Limb (tissue), 2 donors: ENCODE measurements at regions not wholly inside any gene's neighbourhood (a gene's known extent, or its start where the extent isn't known, plus 50 kb on each side); places are given as distances from the start of the nearest gene placed in this dataset.

ENCODE experiments used
- DNase-seq, 2 donors: peaks; one replicate each; pipeline ENCODE4 v3.0.0-alpha.2; 2016; ENCODE audit errors: extremely low spot score in 2 of 2

- no peak for DNase-seq
Observed at GRCh38 chr14:97382616-97383226, 585.5 kb downstream of the VRK1 start.

GRCh38 chr14:97385727-97386126 lies 588.5 kb downstream of the VRK1 start:
- DNase-seq, result no peak

GRCh38 chr14:97387252-97387874 lies 590.2 kb downstream of the VRK1 start:
- no peak for DNase-seq

- no peak for DNase-seq
Observed at GRCh38 chr14:97388408-97388807, 591.2 kb downstream of the VRK1 start.

GRCh38 chr14:97390096-97390724 lies 593.0 kb downstream of the VRK1 start:
- peak in 1 of 2 donors; percentile 24 for DNase-seq

GRCh38 chr14:97393244-97393643 lies 596.1 kb downstream of the VRK1 start:
- no peak for DNase-seq

GRCh38 chr14:97395068-97395467 lies 597.9 kb downstream of the VRK1 start:
- DNase-seq, result no peak

- no peak for DNase-seq
Observed at GRCh38 chr14:97401714-97402113, 604.5 kb downstream of the VRK1 start.

- no peak for DNase-seq
Observed at GRCh38 chr14:97402279-97402678, 605.1 kb downstream of the VRK1 start.

GRCh38 chr14:97407701-97408407 lies 610.7 kb downstream of the VRK1 start:
- DNase-seq, result no peak

- no peak for DNase-seq
Observed at GRCh38 chr14:97408503-97408902, 611.3 kb downstream of the VRK1 start.

GRCh38 chr14:97408937-97409815 lies 612.0 kb downstream of the VRK1 start:
- no peak for DNase-seq

GRCh38 chr14:97410667-97411620 lies 613.8 kb downstream of the VRK1 start:
- DNase-seq, result no peak

GRCh38 chr14:97411938-97412612 lies 614.9 kb downstream of the VRK1 start:
- DNase-seq, result no peak

GRCh38 chr14:97413022-97413539 lies 615.9 kb downstream of the VRK1 start:
- no peak for DNase-seq

- no peak for DNase-seq
Observed at GRCh38 chr14:97413966-97414717, 617.0 kb downstream of the VRK1 start.

GRCh38 chr14:97414718-97415098 lies 617.5 kb downstream of the VRK1 start:
- DNase-seq, result no peak

GRCh38 chr14:97415907-97416306 lies 618.7 kb downstream of the VRK1 start:
- no peak for DNase-seq

GRCh38 chr14:97416550-97416949 lies 619.4 kb downstream of the VRK1 start:
- no peak for DNase-seq
